HG03432 (cell line): ENCODE measurements at regions not wholly inside any gene's neighbourhood (a gene's known extent, or its start where the extent isn't known, plus 50 kb on each side); places are given as distances from the start of the nearest gene placed in this dataset.
A peak's percentile ranks its signal among the peaks of the same experiment; 100 is the strongest.

Source experiments
- ATAC-seq: cut with Tn5 transposase; IDR thresholded peaks from one replicate; pipeline ENCODE4 v1.9.1; 2021; ENCODE audit warnings: mild to moderate bottlenecking, moderate library complexity; ENCODE audit not compliant: unreplicated experiment

- ATAC-seq = no peak
Observed at GRCh38 chr13:106433066-106433465, 102.4 kb downstream of the EFNB2 start.

GRCh38 chr13:106432636-106433035 lies 102.8 kb downstream of the EFNB2 start:
- ATAC-seq = no peak

GRCh38 chr13:106426909-106427308 lies 108.6 kb downstream of the EFNB2 start:
- no peak for ATAC-seq

DNA sequence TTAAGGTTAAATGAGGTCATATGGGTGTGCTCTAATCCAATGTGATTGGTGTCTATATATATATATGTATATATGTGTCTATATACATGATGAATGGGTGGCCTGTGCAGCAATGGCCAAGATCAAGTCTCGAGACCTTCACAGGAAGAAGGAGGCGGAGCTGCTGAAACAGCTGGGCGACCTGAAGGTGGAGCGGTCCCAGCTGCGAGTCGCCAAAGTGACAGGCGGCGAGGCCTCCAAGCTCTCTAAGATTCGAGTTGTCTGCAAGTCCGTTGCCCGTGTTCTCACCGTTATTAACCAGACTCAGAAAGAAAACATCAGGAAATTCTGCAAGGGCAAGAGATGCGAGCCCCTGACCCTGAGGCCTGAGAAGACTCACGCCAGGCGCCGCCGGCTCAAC lies 109.8 kb downstream of the EFNB2 start:
- ATAC-seq = no peak

GRCh38 chr13:106424805-106425204 lies 110.7 kb downstream of the EFNB2 start:
- no peak for ATAC-seq

DNA sequence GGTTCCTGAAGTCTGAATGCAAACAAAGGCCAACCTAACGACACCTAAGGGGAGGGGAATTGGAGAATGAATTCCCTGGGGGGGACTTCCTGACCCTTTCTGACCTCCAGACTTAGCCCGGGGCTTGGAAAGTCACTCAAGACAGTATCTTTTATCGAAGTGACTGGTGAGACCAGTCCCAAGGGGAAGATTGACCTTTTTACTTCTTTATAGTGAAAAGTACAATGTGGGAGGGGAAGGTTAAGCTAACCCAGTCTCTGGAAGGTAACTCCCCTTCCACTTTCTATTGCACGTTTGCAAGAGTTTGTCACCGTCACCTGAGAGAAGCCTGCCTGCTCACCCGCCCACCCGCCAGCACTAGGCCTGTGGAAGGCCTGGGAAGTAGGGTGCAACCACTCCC lies 111.9 kb downstream of the EFNB2 start:
- ATAC-seq = peak; percentile 90

DNA sequence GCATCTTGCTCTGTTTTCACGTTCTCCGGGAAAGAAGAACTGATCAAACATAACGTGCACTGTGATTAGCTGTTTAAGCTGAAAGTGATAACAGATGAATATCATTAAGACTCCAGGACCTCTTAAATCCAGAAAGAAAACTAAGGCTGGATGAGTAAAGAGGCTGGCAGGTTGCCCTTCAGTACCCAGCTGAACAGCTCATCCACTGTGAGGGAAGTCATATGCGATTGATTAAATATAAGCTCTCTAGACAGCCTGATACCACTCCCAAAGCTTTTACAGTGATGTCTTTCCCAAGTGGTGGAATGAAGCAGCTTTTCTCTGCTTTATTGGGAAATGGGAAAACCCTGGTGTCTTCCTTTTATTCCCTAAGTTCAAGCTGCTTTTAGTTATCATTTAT lies 116.9 kb downstream of the EFNB2 start:
- ATAC-seq = no peak

DNA sequence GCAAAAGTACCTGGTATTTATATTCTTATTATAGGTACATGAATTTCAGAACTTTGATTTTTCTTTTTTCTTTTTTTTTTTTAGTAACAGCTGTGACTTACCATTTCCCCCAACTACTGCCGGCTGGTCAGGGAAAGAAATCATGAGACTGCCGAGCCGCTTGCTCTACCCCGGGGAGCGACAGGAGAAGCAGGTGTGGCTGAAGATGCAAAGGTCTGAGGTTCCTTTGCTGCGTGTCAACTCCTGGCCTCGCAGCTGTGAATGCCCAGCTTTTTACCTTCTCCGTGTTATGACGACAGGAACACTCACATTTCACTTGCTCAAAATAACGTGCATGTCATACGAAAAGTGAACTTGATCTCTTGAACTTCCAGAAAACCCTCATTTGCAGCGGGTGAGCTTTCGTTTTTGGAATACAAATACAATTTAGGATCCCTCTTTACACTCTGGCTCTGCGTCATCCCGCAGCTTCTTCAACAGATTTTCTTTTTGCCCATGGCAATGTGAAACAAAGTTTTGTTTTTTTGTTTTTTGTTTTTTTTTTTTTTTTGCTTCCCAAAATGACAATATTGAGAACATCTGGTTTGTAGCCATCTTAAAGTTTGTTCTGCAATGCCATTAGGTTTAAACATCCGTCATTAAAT lies 117.9 kb downstream of the EFNB2 start:
- no peak for ATAC-seq

DNA sequence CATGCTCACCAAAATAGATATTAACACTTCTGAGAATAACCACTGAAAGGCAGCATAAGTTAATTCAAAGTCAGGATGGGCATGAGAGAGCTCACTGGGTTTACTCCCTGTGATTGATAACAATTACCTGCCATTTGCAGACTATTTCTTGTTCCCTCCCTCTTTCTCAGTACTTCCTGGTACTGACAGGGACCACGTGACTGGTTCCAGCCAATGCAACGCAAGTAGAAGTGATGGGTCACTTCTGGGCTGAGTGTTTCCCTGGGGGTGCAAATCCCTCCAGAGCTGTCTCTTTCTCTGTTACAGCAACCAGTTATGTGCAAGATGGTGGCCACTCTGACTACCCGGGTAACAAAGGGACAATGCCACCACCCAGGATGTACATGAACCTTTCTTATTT lies 118.8 kb downstream of the EFNB2 start:
- no peak for ATAC-seq

GRCh38 chr13:106415971-106416370 lies 119.5 kb downstream of the EFNB2 start:
- no peak for ATAC-seq

DNA sequence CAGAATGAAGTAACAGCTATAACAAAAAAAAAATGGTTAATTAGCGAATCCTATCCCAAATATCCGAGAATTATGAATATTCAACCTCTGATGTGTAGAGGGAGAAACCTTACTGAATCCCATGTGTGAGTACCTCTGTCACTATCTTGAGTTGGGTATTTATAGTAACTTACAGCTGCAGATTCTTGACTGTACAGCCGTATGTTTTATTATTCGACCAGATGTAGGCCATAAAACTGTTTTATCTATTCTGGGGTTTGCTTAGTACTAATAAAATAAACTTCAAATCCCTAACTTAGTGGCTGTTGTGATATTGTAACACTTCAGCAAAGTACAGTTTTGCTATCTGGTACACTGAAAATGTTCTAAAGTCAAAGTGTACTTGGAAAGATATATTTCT lies 120.0 kb downstream of the EFNB2 start:
- ATAC-seq = no peak

DNA sequence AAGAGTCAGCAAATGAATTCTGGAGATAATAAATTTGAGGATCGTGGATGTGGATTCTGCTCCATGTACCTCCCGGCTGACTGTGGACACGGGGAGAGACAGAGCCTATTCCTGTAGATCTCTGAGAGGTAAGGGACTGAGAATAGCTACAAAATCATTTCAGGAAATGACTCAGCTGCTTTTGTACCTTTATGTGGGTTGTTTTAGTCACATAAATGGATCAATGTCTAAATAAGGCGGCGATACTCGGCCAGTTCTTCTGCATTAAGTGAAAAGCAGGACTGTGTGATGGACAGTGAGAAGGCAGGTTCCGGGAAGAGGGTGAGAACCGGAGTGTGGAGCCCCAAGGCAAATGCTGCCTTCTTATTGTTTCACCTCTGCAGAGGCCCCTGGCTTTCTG lies 128.1 kb downstream of the EFNB2 start:
- peak; percentile 78 for ATAC-seq

- ATAC-seq = no peak
Observed at GRCh38 chr13:106405731-106406130, 129.7 kb downstream of the EFNB2 start.

DNA sequence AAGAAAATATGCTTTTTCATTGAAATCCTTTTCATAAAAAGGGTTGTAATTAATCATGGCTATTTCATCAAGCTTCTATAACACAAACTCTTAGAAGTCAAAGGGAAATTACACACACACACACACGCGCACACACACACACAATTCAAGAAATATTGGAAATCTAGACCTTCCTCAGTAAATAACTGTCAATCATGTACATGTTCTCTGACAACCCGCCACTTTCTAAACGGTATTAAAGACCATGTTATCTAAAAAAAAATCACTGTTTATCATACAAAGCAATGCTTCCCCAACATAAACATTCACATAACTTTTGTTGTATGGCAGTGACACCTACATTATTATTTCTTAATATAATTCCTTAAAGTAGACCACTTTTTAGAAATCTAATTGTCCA lies 132.2 kb downstream of the EFNB2 start:
- ATAC-seq = no peak

GRCh38 chr13:106402866-106403265 lies 132.6 kb downstream of the EFNB2 start:
- ATAC-seq = no peak

DNA sequence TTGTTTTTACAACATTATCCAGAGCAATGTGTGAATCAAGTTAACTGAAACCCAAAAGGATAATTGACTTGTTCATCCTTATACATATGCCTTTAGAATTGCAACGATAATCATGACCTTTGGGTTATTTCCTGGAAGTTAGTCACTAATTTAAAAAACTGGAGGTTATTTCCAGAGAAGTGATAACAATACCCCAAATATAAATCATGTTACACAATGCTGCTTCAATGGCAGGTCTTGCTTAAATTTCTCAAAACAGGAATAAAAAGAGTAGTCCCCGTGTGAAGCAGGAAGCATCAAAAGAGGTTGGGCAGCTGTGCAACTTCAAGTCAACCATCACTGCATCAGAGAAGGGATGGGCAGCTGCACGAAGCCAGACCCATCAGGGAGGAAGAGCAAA lies 134.4 kb downstream of the EFNB2 start:
- no peak for ATAC-seq

- no peak for ATAC-seq
Observed at GRCh38 chr13:106400289-106400688, 135.2 kb downstream of the EFNB2 start.

DNA sequence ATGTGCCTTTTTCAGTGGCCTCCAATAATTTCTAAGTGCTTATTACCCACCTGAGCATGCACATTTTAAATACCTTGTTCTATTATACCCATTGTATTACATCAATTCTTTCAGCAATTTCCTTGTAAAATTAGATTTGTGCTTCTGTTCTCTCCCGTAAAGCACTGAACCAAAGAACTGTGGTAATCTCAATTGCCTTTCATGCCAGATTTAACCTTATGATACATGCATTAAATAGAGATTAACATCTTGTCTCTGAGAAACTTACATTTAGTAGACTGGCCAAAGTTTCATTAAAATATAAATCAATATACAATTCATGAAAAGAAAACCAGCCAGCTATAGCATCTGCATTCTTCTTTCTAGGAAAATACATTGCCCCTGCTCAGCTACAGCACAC lies 137.2 kb downstream of the EFNB2 start:
- ATAC-seq = no peak

DNA sequence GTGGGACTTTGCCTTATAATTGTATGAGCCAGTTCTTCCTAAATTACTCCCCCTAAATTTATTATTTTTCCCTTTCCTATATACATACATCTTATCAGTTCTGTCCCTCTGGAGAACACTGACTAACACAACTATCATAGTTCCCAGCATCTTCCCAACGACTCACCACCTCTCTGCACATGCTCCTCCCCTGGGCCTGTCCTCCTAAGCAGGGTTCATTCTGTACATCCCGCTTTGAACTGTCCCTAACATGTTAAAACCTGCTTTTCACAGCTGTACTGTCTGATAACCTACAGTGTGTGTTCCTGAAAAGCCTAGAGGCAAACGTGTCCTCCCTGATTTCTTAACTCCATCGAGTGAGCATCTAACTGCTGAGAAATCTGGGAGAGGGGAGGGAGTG lies 141.7 kb downstream of the EFNB2 start:
- no peak for ATAC-seq

- ATAC-seq = no peak
Observed at GRCh38 chr13:106391681-106392080, 143.8 kb downstream of the EFNB2 start.

DNA sequence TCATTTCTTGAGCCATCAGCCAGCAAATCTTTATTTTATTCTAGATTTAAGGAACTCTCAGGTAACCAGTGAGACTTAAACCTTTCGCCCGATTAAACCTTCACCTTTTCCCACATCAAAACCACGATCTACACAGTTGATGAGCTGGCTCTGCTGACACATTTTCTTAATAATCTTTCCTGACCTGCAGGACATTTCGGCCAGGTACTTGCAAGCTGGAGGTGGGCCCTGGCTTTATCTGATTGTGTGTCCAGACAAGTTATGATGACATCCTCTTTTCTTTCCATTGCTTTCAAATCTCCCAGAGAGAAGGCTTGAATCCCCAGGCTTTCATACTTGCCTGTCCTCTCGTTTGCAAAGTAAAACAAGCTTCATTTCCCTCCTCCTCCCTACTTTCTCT lies 144.2 kb downstream of the EFNB2 start:
- ATAC-seq = no peak

GRCh38 chr13:106390367-106390766 lies 145.1 kb downstream of the EFNB2 start:
- ATAC-seq = no peak

GRCh38 chr13:106385654-106386053 lies 149.8 kb downstream of the EFNB2 start:
- no peak for ATAC-seq
